ENCODE measurements at regions not wholly inside any gene's neighbourhood (a gene's known extent, or its start where the extent isn't known, plus 50 kb on each side); places are given as distances from the start of the nearest gene placed in this dataset.

- Histone ChIP-seq H2BK120ac (ENCODE audit: low read depth, low read length) (no peak overlapping the region), H2BK5ac (ENCODE audit: low read length) (no peak overlapping the region), H3K4me3 (ENCODE audit: low read length) (no peak overlapping the region), H4K8ac (ENCODE audit: low read depth, low read length) (no peak overlapping the region), H3K36me3 (ENCODE audit: control insufficient read depth, insufficient read depth, low read length) (no peaks in the 10 kb centered on the region), H3K79me2 (ENCODE audit: control insufficient read depth, insufficient read depth, low read length) (no peaks in the 10 kb centered on the region), H3K4me1 (ENCODE audit: control insufficient read depth, low read depth, low read length) (no peaks in the 10 kb centered on the region), H3K27ac (ENCODE audit: low read depth, low read length) (no peak overlapping the region), H3K4ac (ENCODE audit: low read depth, low read length) (no peak overlapping the region), H3K56ac (ENCODE audit: low read length) (no peak overlapping the region), H3K18ac (ENCODE audit: low read length) (no peak overlapping the region), H4K5ac (ENCODE audit: low read length) (no peak overlapping the region), H3K9ac (ENCODE audit: low read length) (no peak overlapping the region), H3K27me3 (ENCODE audit: insufficient read depth, low read length, poor library complexity) (no peaks in the 10 kb centered on the region), H3K4me2 (ENCODE audit: low read length) (no peak overlapping the region), H3K23ac (ENCODE audit: low read length) (no peak overlapping the region), H2AK5ac (ENCODE audit: low read length) (no peak overlapping the region), H3K79me1 (ENCODE audit: low read length) (no peaks in the 10 kb centered on the region), H2BK15ac (replicated peaks; ENCODE audit: low read depth) (no peak overlapping the region)
- DNase-seq: no peak
- WGBS (ENCODE audit: extremely low coverage, insufficient coverage, low lambda C conversion rate): no CpG with 5 or more reads among the region's 20 CpGs
Observed at GRCh38 chr2:2507417-2507997, 176.4 kb upstream of the MYT1L start.

- H3K4me3 ChIP-seq (ENCODE audit: low read length): no peak overlapping the region
- no peak for DNase-seq
- no peak overlapping the region for H4K8ac ChIP-seq (ENCODE audit: low read depth, low read length)
- H2BK120ac ChIP-seq (ENCODE audit: low read depth, low read length): no peak overlapping the region
- H2BK15ac ChIP-seq (replicated peaks; ENCODE audit: low read depth): no peak overlapping the region
- H2BK5ac ChIP-seq (ENCODE audit: low read length): no peak overlapping the region
- no peak overlapping the region for H3K27ac ChIP-seq (ENCODE audit: low read depth, low read length)
- H3K18ac ChIP-seq (ENCODE audit: low read length): no peak overlapping the region
- H2AK5ac ChIP-seq (ENCODE audit: low read length): no peak overlapping the region
- H3K79me2 ChIP-seq (ENCODE audit: control insufficient read depth, insufficient read depth, low read length): no peaks in the 10 kb centered on the region
- no peak overlapping the region for H3K4ac ChIP-seq (ENCODE audit: low read depth, low read length)
- no peaks in the 10 kb centered on the region for H3K4me1 ChIP-seq (ENCODE audit: control insufficient read depth, low read depth, low read length)
- H3K56ac ChIP-seq (ENCODE audit: low read length): no peak overlapping the region
- H4K5ac ChIP-seq (ENCODE audit: low read length): no peak overlapping the region
- H3K4me2 ChIP-seq (ENCODE audit: low read length): no peak overlapping the region
- no peak overlapping the region for H3K23ac ChIP-seq (ENCODE audit: low read length)
- H3K27me3 ChIP-seq (ENCODE audit: insufficient read depth, low read length, poor library complexity): no peaks in the 10 kb centered on the region
- no peaks in the 10 kb centered on the region for H3K36me3 ChIP-seq (ENCODE audit: control insufficient read depth, insufficient read depth, low read length)
- H3K79me1 ChIP-seq (ENCODE audit: low read length): no peaks in the 10 kb centered on the region
- WGBS (ENCODE audit: extremely low coverage, insufficient coverage, low lambda C conversion rate): no CpG with 5 or more reads among the region's 6 CpGs
- H3K9ac ChIP-seq (ENCODE audit: low read length): no peak overlapping the region
Observed at GRCh38 chr2:2506536-2506935, 175.5 kb upstream of the MYT1L start.

- Histone ChIP-seq H2AK5ac (ENCODE audit: low read length) (no peak overlapping the region), H2BK5ac (ENCODE audit: low read length) (no peak overlapping the region), H3K27me3 (ENCODE audit: insufficient read depth, low read length, poor library complexity) (no peaks in the 10 kb centered on the region), H3K27ac (ENCODE audit: low read depth, low read length) (no peak overlapping the region), H2BK120ac (ENCODE audit: low read depth, low read length) (no peak overlapping the region), H3K4ac (ENCODE audit: low read depth, low read length) (no peak overlapping the region), H3K4me3 (ENCODE audit: low read length) (no peak overlapping the region), H3K79me2 (ENCODE audit: control insufficient read depth, insufficient read depth, low read length) (no peaks in the 10 kb centered on the region), H3K18ac (ENCODE audit: low read length) (no peak overlapping the region), H3K23ac (ENCODE audit: low read length) (no peak overlapping the region), H3K36me3 (ENCODE audit: control insufficient read depth, insufficient read depth, low read length) (no peaks in the 10 kb centered on the region), H3K4me1 (ENCODE audit: control insufficient read depth, low read depth, low read length) (no peaks in the 10 kb centered on the region), H4K8ac (ENCODE audit: low read depth, low read length) (no peak overlapping the region), H2BK15ac (replicated peaks; ENCODE audit: low read depth) (no peak overlapping the region), H4K5ac (ENCODE audit: low read length) (no peak overlapping the region), H3K9ac (ENCODE audit: low read length) (no peak overlapping the region), H3K4me2 (ENCODE audit: low read length) (no peak overlapping the region), H3K56ac (ENCODE audit: low read length) (no peak overlapping the region), H3K79me1 (ENCODE audit: low read length) (no peaks in the 10 kb centered on the region)
- DNase-seq: no peak
- WGBS (ENCODE audit: extremely low coverage, insufficient coverage, low lambda C conversion rate): no CpG with 5 or more reads among the region's 4 CpGs
Observed at GRCh38 chr2:2505604-2506003, 174.5 kb upstream of the MYT1L start.

- H3K56ac ChIP-seq (ENCODE audit: low read length): no peak overlapping the region
- no peak overlapping the region for H3K9ac ChIP-seq (ENCODE audit: low read length)
- no CpG with 5 or more reads among the region's 6 CpGs for WGBS (ENCODE audit: extremely low coverage, insufficient coverage, low lambda C conversion rate)
- no peak overlapping the region for H3K27ac ChIP-seq (ENCODE audit: low read depth, low read length)
- peak; percentile 0 for DNase-seq
- no peaks in the 10 kb centered on the region for H3K4me1 ChIP-seq (ENCODE audit: control insufficient read depth, low read depth, low read length)
- no peak overlapping the region for H2AK5ac ChIP-seq (ENCODE audit: low read length)
- H3K4me3 ChIP-seq (ENCODE audit: low read length): no peak overlapping the region
- H4K8ac ChIP-seq (ENCODE audit: low read depth, low read length): no peak overlapping the region
- no peak overlapping the region for H3K23ac ChIP-seq (ENCODE audit: low read length)
- H3K4me2 ChIP-seq (ENCODE audit: low read length): no peak overlapping the region
- no peaks in the 10 kb centered on the region for H3K79me1 ChIP-seq (ENCODE audit: low read length)
- H3K79me2 ChIP-seq (ENCODE audit: control insufficient read depth, insufficient read depth, low read length): no peaks in the 10 kb centered on the region
- no peaks in the 10 kb centered on the region for H3K27me3 ChIP-seq (ENCODE audit: insufficient read depth, low read length, poor library complexity)
- H2BK120ac ChIP-seq (ENCODE audit: low read depth, low read length): no peak overlapping the region
- H3K36me3 ChIP-seq (ENCODE audit: control insufficient read depth, insufficient read depth, low read length): no peaks in the 10 kb centered on the region
- no peak overlapping the region for H2BK15ac ChIP-seq (replicated peaks; ENCODE audit: low read depth)
- H3K4ac ChIP-seq (ENCODE audit: low read depth, low read length): no peak overlapping the region
- H3K18ac ChIP-seq (ENCODE audit: low read length): no peak overlapping the region
- H2BK5ac ChIP-seq (ENCODE audit: low read length): no peak overlapping the region
- no peak overlapping the region for H4K5ac ChIP-seq (ENCODE audit: low read length)
Observed at GRCh38 chr2:2503864-2504418, 172.9 kb upstream of the MYT1L start.

- no peaks in the 10 kb centered on the region for H3K36me3 ChIP-seq (ENCODE audit: control insufficient read depth, insufficient read depth, low read length)
- H3K27me3 ChIP-seq (ENCODE audit: insufficient read depth, low read length, poor library complexity): no peaks in the 10 kb centered on the region
- no CpG with 5 or more reads among the region's 4 CpGs for WGBS (ENCODE audit: extremely low coverage, insufficient coverage, low lambda C conversion rate)
- no peak overlapping the region for H4K8ac ChIP-seq (ENCODE audit: low read depth, low read length)
- H3K4me1 ChIP-seq (ENCODE audit: control insufficient read depth, low read depth, low read length): no peaks in the 10 kb centered on the region
- H3K9ac ChIP-seq (ENCODE audit: low read length): no peak overlapping the region
- DNase-seq: no peak
- H2BK15ac ChIP-seq (replicated peaks; ENCODE audit: low read depth): no peak overlapping the region
- H4K5ac ChIP-seq (ENCODE audit: low read length): no peak overlapping the region
- no peak overlapping the region for H3K56ac ChIP-seq (ENCODE audit: low read length)
- H2BK120ac ChIP-seq (ENCODE audit: low read depth, low read length): no peak overlapping the region
- H2BK5ac ChIP-seq (ENCODE audit: low read length): no peak overlapping the region
- H3K27ac ChIP-seq (ENCODE audit: low read depth, low read length): no peak overlapping the region
- no peak overlapping the region for H2AK5ac ChIP-seq (ENCODE audit: low read length)
- no peak overlapping the region for H3K4me3 ChIP-seq (ENCODE audit: low read length)
- H3K79me2 ChIP-seq (ENCODE audit: control insufficient read depth, insufficient read depth, low read length): no peaks in the 10 kb centered on the region
- H3K4ac ChIP-seq (ENCODE audit: low read depth, low read length): no peak overlapping the region
- H3K18ac ChIP-seq (ENCODE audit: low read length): no peak overlapping the region
- no peak overlapping the region for H3K4me2 ChIP-seq (ENCODE audit: low read length)
- no peaks in the 10 kb centered on the region for H3K79me1 ChIP-seq (ENCODE audit: low read length)
- H3K23ac ChIP-seq (ENCODE audit: low read length): no peak overlapping the region
Observed at GRCh38 chr2:2502201-2502549, 171.1 kb upstream of the MYT1L start.

Measured in mesendoderm (in vitro differentiated cells).